ENCODE measurements at regions not wholly inside any gene's neighbourhood (a gene's known extent, or its start where the extent isn't known, plus 50 kb on each side); places are given as distances from the start of the nearest gene placed in this dataset.

- 34 to 39% methylated on average over 2 to 3 of the region's 3 CpGs for WGBS, 2 donors (ENCODE audit: low coverage in 1 of 2)
- no peak for TF ChIP-seq EP300 (IDR thresholded peaks at IDR 0.05)
- no peak for TF ChIP-seq CTCF (IDR thresholded peaks at IDR 0.05)
- TF ChIP-seq POLR2A (IDR thresholded peaks at IDR 0.05): no peak
- TF ChIP-seq POLR2AphosphoS5 (IDR thresholded peaks at IDR 0.05): no peak
- Histone ChIP-seq H3K36me3 (no peaks in the 10 kb centered on the region), H3K4me3 (no peak overlapping the region), H3K9me3 (peaks cover 0 to 6% (median 0%) of the 10 kb centered on the region in 3 donors), H3K4me1 (no peaks in the 10 kb centered on the region), H3K27me3 (no peaks in the 10 kb centered on the region), H3K27ac (no peak overlapping the region)
- no peak for ATAC-seq
These were observed 478.8 kb downstream of the NEBL start for GRCh38 chr10:20418286-20418685.

GRCh38 chr10:20417791-20418190, 479.3 kb downstream of the NEBL start:
- TF ChIP-seq EP300 (IDR thresholded peaks at IDR 0.05) (no peak), POLR2AphosphoS5 (IDR thresholded peaks at IDR 0.05) (no peak), CTCF (IDR thresholded peaks at IDR 0.05) (no peak), POLR2A (IDR thresholded peaks at IDR 0.05) (no peak)
- WGBS, 2 donors (ENCODE audit: low coverage in 1 of 2): 69 to 83% methylated on average over 1 to 3 of the region's 3 CpGs
- H3K9me3 ChIP-seq: peaks cover 0 to 6% (median 0%) of the 10 kb centered on the region in 3 donors
- ATAC-seq: no peak
- no peak overlapping the region for H3K27ac ChIP-seq
- H3K4me1 ChIP-seq: no peaks in the 10 kb centered on the region
- H3K36me3 ChIP-seq: no peaks in the 10 kb centered on the region
- H3K27me3 ChIP-seq: no peaks in the 10 kb centered on the region
- H3K4me3 ChIP-seq: no peak overlapping the region

- no peak overlapping the region for H3K27ac ChIP-seq
- no peak for ATAC-seq
- no peaks in the 10 kb centered on the region for H3K27me3 ChIP-seq
- no peak for TF ChIP-seq CTCF (IDR thresholded peaks at IDR 0.05)
- TF ChIP-seq POLR2AphosphoS5 (IDR thresholded peaks at IDR 0.05): no peak
- TF ChIP-seq POLR2A (IDR thresholded peaks at IDR 0.05): no peak
- TF ChIP-seq EP300 (IDR thresholded peaks at IDR 0.05): no peak
- no peaks in the 10 kb centered on the region for H3K4me1 ChIP-seq
- WGBS, 2 donors (ENCODE audit: low coverage in 1 of 2): 35 to 57% methylated on average over 1 to 2 of the region's 2 CpGs
- no peak overlapping the region for H3K4me3 ChIP-seq
- H3K36me3 ChIP-seq: no peaks in the 10 kb centered on the region
- H3K9me3 ChIP-seq: peaks cover 0 to 6% (median 0%) of the 10 kb centered on the region in 3 donors
These were observed 481.4 kb downstream of the NEBL start for GRCh38 chr10:20415684-20416083.

GRCh38 chr10:20407357-20407756, 489.8 kb downstream of the NEBL start:
- TF ChIP-seq EP300 (IDR thresholded peaks at IDR 0.05): no peak
- no peak for TF ChIP-seq POLR2AphosphoS5 (IDR thresholded peaks at IDR 0.05)
- no peak for TF ChIP-seq CTCF (IDR thresholded peaks at IDR 0.05)
- TF ChIP-seq POLR2A (IDR thresholded peaks at IDR 0.05): no peak
- Histone ChIP-seq H3K36me3 (no peaks in the 10 kb centered on the region), H3K27me3 (no peaks in the 10 kb centered on the region), H3K4me1 (peaks cover 0 to 17% (median 2%) of the 10 kb centered on the region in 3 donors), H3K4me3 (no peak overlapping the region), H3K27ac (no peak overlapping the region), H3K9me3 (no peaks in the 10 kb centered on the region)
- ATAC-seq: no peak

GRCh38 chr10:20406281-20407104, 490.6 kb downstream of the NEBL start:
- no peak overlapping the region for H3K27ac ChIP-seq
- ATAC-seq: peak; percentile 13
- 47 to 61% methylated on average over 4 of the region's 6 CpGs for WGBS, 2 donors (ENCODE audit: low coverage in 1 of 2)
- H3K27me3 ChIP-seq: no peaks in the 10 kb centered on the region
- TF ChIP-seq POLR2AphosphoS5 (IDR thresholded peaks at IDR 0.05) (no peak), EP300 (IDR thresholded peaks at IDR 0.05) (no peak), POLR2A (IDR thresholded peaks at IDR 0.05) (no peak), CTCF (IDR thresholded peaks at IDR 0.05) (no peak)
- no peak overlapping the region for H3K4me3 ChIP-seq
- H3K9me3 ChIP-seq: no peaks in the 10 kb centered on the region
- H3K36me3 ChIP-seq: no peaks in the 10 kb centered on the region
- peaks cover 0 to 17% (median 2%) of the 10 kb centered on the region in 3 donors for H3K4me1 ChIP-seq

Data from gastroesophageal sphincter (tissue), 4 donors.